OCI-M1 (cell line): ENCODE measurements at regions not wholly inside any gene's neighbourhood (a gene's known extent, or its start where the extent isn't known, plus 50 kb on each side); places are given as distances from the start of the nearest gene placed in this dataset.

Experiments
- DNase-seq: peaks from one replicate; lab custom pipeline; 2025; lab: John Stamatoyannopoulos, UW

DNA sequence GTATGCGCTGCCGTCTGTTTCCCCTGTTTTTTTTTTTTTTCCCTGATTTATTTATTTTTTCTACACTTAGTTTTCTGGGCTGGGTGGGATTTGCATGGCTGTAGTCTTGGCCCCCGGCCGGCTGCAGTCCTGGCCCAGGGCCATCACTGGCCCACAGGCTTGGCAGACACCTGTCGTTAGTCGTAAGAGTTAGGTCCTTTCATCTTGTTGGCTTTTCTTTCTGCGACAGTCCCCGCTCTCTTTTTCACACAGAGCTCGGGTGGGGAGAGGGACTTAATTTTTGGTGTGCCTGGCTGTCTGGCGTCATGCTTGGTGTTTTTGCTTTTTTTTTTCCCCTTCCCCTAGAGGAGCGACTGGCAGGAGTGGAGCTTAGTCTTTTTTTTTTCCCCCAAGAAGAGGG, 183.4 kb downstream of the KLF13 start:
- DNase-seq, result no peak

DNA sequence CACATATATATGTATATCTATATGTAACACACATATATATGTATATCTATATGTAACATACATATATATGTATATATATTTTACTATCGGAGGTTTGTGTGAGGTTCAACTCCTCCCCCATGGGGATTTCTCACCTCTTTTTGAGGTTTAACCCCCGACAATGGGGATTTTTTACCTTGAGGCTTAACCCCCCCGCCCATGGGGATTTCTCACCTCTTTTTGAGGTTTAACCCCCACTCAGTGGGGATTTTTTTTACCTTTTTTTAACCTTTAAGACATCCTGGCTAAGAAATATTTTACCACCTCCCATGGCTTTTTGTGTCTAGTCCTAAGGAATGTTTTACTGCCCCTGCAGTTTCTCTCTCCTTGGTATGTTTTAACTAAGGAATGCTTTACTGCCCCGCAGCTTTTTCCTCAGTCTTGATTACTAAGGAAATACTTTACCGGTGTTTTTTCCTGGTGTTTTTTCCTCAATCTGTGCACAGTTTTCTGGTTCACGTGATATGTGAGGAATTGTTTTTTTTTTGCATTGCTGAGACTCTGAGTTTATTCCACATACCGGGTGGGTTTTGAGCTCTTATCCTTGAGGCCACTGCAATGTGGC, 185.2 kb downstream of the KLF13 start:
- no peak for DNase-seq

DNA sequence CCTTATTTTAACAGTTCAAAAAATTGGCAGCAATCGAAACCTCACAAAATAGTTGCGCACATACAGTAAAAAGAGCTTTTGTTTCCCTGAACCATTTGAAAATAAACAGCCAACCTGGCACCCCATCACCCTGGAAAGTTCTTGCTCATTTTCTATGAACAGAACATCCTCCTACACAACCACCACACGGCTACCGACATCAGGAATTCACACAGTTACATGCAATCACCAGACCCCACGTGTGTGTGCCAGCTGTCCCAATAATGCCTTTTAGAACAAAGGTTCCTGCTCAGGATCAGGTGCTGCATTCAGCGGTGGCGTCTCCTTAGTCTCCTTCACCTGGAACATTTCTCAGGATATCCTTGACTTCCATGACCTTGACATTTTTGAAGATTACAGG, 186.5 kb downstream of the KLF13 start:
- DNase-seq, result no peak

DNA sequence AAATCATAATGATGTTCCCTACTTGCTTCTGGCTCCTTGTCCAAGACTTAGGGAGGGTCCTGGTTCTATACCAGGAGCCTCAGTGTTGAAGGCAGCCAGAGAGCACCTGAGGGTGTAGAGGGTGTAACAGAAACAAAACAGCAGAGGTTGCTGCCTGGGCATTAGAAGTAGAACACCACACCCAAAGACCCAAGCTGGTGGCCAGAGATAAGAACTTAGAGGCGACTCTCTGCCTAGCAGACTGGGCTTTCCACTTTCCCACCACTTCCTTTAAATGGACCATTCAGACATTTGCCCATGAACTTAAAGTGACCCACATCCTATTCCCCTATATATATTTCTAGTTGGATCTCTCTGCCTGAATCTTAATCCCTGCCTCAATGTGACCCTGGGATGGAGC, 189.8 kb downstream of the KLF13 start:
- DNase-seq, result peak; percentile 85

DNA sequence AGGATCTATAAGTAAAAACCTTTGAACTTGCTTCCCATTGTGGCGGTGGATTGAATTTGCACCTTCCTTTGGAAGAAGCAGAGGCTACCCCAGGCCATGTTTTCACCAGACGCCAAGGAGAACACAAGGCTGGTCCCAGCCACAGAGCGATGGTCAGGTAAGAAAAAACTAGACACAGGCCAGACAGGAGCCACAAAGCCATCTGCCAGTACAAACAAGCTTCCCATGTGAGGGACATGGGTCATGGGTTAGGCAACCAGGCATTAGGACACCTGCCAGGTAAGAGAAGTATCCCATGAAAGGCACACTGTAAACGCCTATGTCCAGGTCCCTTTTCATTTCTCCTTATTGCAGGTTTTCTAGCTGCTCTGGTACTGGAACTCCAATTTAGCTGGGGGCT, 190.2 kb downstream of the KLF13 start:
- DNase-seq, result no peak

DNA sequence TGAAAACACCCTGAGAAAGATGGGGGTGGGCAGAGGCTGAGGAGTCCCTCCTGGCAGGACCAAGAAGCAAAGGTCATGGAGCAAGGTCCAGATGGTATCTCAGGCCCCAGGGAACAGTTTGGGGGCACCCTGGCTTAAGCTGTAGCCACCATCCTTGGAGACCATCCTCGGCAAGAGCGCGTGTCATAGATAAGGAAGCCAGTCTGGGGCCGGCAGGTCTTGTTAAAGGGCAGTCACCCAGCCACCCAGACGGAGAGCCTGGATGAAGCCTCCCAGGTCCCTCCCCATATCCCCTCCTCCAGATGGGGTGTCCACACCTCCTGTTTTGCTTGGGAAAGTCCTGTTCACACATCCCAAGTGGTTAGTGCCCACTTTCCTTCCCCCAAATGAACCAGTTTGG, 191.1 kb downstream of the KLF13 start:
- no peak for DNase-seq

DNA sequence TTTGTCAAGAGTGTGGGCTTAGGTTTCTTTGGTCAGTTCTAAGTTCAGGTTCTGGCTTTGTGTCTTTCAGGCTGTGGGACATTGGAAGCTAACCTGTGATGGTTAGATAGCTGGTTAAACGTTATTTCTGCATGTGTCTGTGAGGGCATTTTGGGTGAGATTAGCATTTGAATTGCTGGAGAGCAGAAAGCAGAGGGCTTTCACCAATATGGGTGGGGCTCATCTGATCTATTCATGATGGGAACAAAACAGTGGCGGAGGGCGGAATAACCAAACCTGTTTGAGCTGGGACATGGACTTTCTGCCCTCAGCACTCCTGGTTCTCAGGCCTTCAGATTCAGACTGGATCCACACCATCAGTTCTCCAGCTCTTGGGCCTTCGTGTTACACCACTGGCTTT, 195.4 kb downstream of the KLF13 start:
- DNase-seq, result no peak

DNA sequence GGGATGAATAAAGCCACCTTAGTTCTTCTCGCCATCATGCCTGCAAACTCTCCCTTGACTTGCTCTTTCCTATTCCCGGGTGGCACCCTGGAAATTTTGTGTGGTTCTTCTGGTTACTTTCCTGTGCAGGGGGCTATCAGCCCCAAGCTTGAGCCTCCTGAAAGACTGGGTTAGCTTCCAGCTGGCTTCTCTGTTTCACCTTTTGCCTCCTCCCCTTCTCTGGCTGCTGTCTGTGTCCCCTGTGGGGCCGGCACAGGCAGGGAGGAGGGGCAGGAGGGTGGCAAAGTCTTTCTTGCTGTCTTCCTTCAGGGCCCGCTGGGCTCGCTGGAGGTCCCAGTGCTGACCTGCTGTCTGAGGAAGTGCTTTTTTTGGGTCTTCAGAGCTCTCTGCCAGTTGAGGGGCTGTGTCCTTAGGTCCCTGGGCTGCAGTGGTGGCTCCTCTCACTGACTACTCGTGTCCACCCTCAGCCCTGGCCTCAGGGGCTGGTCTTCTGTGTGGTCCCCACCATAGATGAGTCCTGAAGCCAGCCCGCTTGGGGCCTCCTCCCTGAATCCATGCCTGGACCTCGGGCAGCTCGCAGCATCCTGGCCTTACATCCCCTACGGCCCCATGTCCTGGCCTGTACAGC, 196.5 kb downstream of the KLF13 start:
- no peak for DNase-seq

DNA sequence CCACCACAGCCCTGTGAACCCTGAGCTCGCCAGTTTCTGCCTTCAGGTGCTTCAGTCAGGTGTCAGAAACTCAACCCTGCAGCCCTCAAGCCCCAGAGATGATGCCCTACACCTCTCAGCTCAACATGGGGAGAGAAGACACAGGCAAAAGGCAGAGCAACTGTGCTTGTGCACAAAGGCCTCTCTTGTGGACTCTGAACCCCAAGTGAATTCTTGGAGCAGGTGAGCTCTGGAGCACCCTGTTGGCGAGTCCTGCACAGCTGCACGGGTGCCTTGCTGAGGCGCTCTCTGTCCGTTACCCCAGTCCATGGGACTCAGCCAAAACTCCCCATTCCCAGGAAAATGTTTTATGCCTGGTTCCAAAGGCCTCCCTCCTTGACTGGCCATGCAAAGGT, 197.0 kb downstream of the KLF13 start:
- DNase-seq, result no peak

DNA sequence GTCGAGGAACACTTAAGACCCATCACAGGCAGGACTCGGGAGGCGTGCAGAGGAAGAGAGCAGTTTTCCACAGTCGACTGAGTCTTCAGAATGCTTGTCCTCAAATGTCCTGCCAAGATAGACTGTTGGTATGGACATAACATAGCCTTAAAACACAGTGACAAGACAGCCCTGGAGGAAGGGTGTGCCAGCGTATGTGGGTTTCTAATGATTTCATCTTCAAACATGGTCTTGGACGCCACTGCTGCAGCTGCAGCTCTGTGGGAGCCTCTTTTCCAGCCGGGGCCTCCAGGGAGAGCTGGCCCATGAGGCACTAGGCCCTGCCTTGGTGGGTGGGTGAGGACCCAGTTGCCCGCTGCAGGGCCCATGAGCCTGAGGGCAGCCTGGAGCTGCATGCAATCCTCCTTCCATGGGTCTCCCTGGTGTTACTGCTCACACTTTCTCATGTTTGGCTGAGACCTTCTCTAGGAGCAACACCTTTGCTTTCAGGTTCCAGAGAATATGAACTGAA, 198.6 kb downstream of the KLF13 start:
- no peak for DNase-seq

DNA sequence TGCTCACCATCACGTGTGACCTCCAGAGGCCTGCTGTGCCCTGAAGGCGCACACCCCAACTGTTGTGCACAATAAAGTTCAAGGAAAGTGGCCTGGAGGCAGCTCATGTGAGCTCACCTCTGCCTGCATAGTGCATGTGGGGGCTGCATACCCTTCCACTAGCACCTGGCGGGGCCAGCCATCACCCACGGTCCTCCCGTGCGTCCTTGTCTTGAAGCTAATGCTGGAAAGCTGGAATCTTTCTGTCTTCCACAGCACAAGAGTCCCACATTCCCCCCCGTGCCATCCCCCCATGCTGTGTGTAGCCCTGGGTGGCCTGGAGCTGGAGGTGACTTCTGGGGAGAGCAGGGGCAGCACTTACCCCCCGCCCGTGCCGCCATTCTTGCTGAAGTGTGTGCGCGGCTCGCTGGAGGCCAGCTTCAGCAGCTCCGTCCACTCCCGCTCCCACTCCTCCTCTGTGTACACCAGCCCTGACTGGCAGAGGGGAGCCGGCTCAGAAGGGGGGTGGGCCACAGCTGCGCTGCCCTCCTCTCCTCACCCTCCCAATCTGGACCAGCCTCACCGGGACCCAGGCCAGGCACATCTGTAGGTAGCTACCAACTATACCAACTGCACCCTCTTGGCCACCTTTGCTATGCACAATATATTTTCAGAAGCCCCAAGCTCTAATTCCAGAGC, 199.5 kb downstream of the KLF13 start:
- DNase-seq, result no peak

DNA sequence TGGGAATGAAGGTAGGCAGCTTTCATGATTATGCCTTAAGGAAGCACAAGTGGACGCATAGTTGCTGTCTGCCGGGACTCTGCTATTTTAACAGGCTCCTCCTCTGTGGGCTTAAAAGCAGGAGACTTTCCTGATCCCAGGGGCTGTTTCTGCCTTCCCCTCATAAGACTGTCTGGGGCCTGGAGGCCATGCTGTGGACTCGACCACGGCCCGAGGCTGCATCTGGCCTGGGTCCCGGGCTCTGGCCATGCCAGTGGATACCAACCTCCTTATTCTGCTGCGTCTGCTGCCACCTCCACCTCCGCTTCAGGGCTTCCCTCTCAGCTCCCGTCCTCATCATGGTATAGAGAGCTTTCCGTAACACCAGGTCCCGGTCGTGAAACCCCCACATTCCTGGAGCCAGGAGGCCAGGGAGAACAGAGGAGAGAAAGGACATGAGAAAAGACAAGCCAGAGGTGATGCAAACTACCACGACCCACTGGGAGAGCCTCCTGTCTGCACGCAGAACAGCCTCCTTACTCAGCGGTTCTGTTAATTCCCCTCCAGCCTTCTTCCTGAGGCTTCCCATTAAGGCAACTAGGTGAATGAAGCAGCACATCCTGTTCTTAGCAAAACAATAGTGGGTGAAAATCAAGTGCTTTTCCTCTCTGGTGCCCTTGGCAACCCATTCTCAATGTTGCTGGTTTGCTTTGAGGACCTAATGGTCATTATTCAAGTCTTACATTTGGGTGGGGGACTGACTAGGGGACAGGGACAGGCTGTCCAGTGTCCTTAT, 200.5 kb downstream of the KLF13 start:
- no peak for DNase-seq

DNA sequence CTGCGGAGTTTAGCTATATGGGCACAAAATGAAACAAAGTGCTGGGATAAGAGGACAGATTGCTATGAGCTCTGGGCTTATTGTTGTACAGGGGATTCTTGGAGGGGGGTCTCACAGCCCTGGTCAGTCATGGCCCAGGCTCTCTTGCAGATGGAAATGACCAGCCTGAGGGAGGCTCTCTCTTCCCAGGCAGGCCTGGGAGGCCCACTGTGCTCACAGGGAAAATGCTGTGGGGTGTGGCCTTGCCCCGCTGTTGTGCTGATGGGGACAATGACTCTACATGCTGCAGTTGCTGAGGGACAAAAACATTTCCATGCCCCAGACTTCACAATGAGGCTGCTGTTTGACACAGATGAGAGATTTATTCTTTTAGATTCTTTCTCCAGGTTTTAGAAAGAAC, 202.2 kb downstream of the KLF13 start:
- DNase-seq, result no peak

DNA sequence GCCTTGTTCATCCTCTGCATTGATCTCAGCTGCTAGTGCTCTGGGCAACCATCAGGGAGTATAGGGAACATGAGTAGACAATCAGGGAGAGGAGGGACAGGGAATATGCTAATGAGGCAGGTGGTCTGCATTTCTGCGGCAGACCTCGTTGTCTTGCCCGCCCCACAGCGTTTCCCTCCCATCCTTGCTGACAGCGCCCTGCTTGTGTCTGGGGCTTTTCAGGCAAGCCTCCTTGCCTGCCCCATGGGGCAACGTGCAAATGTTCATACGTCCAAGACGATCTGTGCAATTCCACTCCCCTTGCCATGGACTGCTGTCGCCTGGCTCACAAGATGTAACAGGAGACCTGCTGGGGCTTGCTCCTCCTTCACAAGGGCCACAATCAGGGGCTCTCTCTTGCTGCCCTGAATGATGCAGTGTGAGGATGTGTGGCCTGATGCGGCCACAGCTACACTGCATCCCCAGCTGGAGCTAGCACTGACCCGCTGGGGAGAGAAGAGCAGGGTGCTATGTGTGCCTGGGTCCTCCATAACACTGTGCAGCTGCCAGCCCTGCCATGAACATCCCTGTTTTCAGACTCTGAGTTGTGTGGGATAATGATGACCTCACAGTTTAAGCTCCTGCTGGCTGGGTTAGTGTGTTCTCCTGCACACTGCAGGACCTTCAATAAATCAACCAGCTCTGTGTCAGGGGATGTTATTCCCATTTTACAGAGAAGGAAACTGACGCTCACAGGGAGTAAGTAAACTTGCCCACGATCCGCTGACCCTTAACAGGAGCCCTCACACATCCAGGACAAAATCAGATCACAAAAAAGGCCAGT, 211.3 kb downstream of the KLF13 start:
- no peak for DNase-seq

DNA sequence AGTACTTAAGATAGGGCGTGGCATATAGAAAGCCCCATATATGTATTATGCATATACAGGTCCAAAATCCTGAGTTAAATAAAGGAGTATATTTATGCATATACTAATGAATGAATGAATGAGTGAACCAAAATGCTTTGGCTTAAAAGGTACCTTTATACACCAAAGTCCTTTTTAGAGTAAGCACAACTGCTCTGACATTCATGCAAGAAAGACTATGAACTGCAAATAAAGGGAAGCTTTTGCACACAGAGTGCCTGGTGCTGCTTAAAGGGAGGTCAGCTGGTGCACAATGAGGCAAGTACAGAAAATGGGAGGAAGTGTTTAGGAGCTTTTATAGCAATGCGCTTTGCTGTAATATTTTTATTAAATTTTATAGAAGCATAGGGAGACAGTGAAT, 214.0 kb downstream of the KLF13 start:
- no peak for DNase-seq

DNA sequence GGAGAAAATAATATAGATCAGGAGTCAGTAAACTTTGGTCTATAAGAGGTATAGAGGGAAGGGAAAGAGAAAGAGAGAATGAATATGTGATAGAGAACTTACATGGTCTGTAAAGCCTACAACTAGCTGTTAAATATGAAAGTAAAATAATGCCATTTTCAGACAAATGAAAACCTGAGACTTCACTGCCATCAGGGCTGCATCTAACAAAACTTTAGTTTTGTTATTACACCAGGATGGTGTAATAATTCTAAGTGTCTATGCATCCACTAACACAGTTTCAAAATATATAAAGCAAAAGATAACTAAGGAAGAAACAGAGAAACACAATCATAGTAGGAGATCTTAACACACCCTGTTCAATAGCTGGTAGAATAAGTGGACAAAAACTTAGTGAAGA, 217.7 kb downstream of the KLF13 start:
- DNase-seq, result no peak

DNA sequence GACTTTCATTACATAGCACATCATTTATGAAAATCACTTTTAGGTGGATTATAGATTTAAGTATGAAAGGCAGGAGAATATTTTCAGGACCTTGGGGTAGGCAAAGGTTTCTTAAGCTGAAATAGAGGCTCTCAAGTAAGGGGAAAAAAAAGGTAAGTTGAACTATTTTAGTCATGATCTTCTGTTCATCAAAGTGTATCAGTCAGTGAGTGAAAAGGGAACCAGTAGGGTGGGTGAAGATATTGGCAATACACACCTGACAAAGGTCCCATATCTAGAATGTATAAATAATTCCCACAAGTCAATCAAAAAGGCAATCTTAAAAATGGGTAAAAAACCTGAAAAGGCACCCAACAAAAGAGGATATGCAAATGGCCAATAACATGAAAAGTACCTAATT, 218.6 kb downstream of the KLF13 start:
- DNase-seq, result no peak

DNA sequence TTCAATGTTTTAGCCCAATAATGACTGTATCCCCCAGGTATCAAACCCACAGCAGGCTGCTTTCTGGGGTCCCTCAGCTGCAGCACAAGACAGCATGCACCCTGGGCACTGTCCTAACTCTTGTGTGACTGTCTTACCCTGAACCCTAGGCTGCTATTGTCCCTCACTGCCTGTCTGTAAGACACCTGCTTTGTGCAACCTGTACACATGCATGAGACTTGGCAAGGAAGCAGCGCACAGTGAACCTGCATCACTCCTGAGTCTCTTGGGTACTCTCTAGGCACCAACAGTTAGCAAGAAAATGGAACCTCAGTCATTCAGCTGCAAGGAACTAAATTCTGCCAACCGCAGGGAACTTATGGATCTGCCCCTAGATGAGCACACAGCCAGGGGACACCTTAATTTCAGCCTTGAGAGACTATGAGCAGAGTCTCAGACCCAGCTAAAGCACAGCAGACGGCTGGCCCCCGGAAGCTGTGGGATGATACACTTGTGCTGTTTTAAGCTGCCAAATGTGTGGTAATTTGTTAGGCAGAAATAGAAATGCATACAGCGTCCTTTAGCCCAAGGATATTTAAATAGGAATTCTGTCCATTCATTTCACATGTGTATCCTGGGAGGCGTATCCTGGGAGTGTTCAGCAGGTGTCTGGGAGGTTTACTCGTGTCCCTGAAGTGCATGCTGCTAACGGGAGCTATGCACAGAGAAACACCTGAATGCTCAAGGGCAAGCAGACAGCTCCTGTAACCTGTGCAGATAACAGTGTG, 223.8 kb downstream of the KLF13 start:
- DNase-seq, result no peak

DNA sequence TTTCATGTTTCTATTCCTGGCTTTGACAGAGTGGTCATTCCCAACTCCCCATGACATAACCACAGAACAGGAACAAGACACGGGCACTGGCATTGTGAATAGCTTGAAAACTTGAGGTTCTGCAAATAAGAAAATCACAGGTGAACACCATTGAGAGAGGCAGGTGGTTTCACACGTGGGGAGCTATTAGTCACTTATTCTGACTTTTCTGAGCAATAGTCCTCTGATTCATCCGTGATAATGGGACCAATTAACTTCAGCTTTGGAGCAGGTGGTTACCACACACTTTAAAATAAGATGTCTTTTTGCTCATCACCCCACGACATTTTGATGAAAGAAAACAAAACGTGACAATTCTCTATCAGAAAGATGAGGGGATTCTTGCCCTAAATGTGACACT, 224.7 kb downstream of the KLF13 start:
- no peak for DNase-seq

DNA sequence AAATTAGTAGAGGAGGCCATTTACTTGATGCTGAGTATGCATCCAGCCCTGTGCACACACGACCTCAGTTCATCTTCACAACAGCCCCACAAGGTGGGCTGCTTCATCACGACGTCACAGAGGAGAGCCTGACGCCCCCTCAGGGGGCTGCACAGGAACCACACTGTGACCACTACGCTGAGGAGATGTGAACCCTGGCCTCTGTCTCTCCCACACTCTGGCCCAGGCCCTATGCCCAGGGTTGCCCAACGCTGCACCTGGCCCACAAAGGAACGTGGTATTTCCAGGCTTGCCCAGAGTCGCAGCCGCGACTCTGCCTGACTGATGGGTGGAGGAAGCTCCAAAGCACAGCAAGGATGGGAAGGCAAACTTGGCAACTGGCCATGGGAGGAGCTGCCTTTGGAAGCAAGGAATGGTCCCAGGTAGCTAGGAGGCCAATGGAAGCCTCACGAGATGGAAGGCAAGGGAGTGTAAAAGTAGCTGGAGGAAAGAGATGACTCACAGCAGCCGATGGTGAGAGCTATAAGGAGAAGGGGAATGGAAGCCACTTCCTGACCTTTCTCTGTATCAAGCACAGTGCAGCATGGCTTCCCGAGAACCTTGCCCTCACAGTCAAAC, 226.0 kb downstream of the KLF13 start:
- DNase-seq, result no peak

DNA sequence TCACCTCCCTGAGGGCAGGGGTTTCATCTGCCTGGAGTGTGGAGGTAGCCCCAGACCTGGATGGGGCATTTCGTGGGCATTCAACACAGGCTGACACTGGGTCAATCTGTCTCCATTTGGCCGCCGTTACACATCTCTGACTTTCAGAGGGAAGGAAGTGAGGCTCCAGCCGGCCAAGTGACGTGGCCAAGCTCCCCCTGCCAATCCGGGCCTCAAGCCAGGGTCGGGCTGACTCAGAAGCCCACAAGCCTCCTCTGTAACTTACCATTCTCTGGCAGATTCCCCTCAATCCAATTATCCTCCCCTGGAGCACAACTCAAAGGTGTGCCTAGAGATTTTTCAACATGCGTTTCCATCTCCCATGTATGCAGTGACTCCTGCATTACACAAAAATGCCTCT, 227.6 kb downstream of the KLF13 start:
- no peak for DNase-seq
